ENCODE measurements at regions not wholly inside any gene's neighbourhood (a gene's known extent, or its start where the extent isn't known, plus 50 kb on each side); places are given as distances from the start of the nearest gene placed in this dataset.

DNA sequence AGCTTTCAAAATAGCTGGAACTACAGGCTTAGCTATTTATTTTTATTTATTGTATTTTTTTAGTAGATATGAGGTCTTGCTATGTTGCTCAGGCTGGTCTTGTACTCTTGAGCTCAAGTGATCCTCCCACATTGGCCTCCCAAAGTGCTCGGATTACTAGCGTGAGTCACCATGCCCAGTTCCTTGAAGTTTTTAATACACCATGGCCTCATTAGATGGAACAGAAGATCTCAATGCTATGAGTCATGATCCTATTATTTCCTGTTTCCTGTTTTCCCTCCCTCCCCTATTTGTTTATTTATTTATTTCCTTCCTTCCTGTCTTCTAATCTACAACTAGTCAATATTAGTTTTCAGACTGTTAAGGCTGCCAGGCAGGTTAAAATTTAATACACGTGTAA lies 309.0 kb downstream of the CMPK2 start:
- no peak overlapping the region for H3K4me2 ChIP-seq (ENCODE audit: low read depth, low read length, poor library complexity, severe bottlenecking)
- H3K27me3 ChIP-seq (ENCODE audit: insufficient read depth, low read length, poor library complexity, severe bottlenecking), result no peaks in the 10 kb centered on the region
- TF ChIP-seq, protein P1, sequence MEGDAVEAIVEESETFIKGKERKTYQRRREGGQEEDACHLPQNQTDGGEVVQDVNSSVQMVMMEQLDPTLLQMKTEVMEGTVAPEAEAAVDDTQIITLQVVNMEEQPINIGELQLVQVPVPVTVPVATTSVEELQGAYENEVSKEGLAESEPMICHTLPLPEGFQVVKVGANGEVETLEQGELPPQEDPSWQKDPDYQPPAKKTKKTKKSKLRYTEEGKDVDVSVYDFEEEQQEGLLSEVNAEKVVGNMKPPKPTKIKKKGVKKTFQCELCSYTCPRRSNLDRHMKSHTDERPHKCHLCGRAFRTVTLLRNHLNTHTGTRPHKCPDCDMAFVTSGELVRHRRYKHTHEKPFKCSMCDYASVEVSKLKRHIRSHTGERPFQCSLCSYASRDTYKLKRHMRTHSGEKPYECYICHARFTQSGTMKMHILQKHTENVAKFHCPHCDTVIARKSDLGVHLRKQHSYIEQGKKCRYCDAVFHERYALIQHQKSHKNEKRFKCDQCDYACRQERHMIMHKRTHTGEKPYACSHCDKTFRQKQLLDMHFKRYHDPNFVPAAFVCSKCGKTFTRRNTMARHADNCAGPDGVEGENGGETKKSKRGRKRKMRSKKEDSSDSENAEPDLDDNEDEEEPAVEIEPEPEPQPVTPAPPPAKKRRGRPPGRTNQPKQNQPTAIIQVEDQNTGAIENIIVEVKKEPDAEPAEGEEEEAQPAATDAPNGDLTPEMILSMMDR (conservative IDR thresholded peaks at IDR 0.05; ENCODE audit: low read length), result no peak
- TF ChIP-seq EZH2phosphoT487 (IDR thresholded peaks at IDR 0.05; ENCODE audit: borderline replicate concordance), result no peak
- H3K4me1 ChIP-seq (ENCODE audit: insufficient read depth, low read length, poor library complexity, severe bottlenecking), result no peaks in the 10 kb centered on the region
- no peaks in the 10 kb centered on the region for H4K20me1 ChIP-seq (ENCODE audit: insufficient read depth, low read length, poor library complexity, severe bottlenecking)
- no peak overlapping the region for H2AFZ ChIP-seq (ENCODE audit: low read length)
- H3K9ac ChIP-seq (ENCODE audit: low read depth, low read length, poor library complexity, severe bottlenecking), result no peak overlapping the region
- no peaks in the 10 kb centered on the region for H3K9me3 ChIP-seq (ENCODE audit: insufficient read depth, low read depth, low read length)
- H3F3A ChIP-seq (ENCODE audit: low read depth), result no peaks in the 10 kb centered on the region
- H3K4me3 ChIP-seq (ENCODE audit: low read length, poor library complexity, severe bottlenecking), result no peak overlapping the region
- no peaks in the 10 kb centered on the region for H3K36me3 ChIP-seq (ENCODE audit: insufficient read depth, low read length)
- H3K9me2 ChIP-seq (replicated peaks; ENCODE audit: low read depth, low read length), result no peaks in the 10 kb centered on the region
- no peaks in the 10 kb centered on the region for H3K79me2 ChIP-seq (ENCODE audit: insufficient read depth, low read length)

DNA sequence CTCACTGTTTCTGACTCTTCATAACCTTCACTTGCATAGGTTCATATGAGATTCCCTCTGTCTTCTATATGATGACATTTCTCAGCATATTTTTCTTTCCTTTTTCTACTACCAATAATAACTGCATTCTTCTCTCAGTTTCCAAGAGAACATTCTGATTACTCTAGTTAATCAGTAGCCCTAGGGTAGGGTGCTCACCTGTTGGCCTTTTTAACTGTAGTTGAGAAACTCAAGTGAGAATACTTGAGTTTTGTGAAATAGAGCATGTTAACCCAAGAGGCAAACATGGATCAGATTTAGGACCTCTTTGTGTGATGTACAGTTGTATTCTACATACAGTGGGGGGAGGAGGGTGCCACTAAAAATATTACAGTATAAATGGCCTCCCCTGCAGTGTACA lies 308.0 kb downstream of the CMPK2 start:
- Histone ChIP-seq H3K4me1 (ENCODE audit: insufficient read depth, low read length, poor library complexity, severe bottlenecking) (no peaks in the 10 kb centered on the region), H3K79me2 (ENCODE audit: insufficient read depth, low read length) (no peaks in the 10 kb centered on the region), H3K9ac (ENCODE audit: low read depth, low read length, poor library complexity, severe bottlenecking) (no peak overlapping the region), H3K27me3 (ENCODE audit: insufficient read depth, low read length, poor library complexity, severe bottlenecking) (no peaks in the 10 kb centered on the region), H3K4me2 (ENCODE audit: low read depth, low read length, poor library complexity, severe bottlenecking) (no peak overlapping the region), H2AFZ (ENCODE audit: low read length) (no peak overlapping the region), H3F3A (ENCODE audit: low read depth) (no peaks in the 10 kb centered on the region), H3K36me3 (ENCODE audit: insufficient read depth, low read length) (no peaks in the 10 kb centered on the region), H4K20me1 (ENCODE audit: insufficient read depth, low read length, poor library complexity, severe bottlenecking) (no peaks in the 10 kb centered on the region), H3K9me2 (replicated peaks; ENCODE audit: low read depth, low read length) (no peaks in the 10 kb centered on the region), H3K9me3 (ENCODE audit: insufficient read depth, low read depth, low read length) (no peaks in the 10 kb centered on the region), H3K4me3 (ENCODE audit: low read length, poor library complexity, severe bottlenecking) (no peak overlapping the region)
- TF ChIP-seq, protein P1 (conservative IDR thresholded peaks at IDR 0.05; ENCODE audit: low read length), result no peak
- no peak for TF ChIP-seq EZH2phosphoT487 (IDR thresholded peaks at IDR 0.05; ENCODE audit: borderline replicate concordance)

DNA sequence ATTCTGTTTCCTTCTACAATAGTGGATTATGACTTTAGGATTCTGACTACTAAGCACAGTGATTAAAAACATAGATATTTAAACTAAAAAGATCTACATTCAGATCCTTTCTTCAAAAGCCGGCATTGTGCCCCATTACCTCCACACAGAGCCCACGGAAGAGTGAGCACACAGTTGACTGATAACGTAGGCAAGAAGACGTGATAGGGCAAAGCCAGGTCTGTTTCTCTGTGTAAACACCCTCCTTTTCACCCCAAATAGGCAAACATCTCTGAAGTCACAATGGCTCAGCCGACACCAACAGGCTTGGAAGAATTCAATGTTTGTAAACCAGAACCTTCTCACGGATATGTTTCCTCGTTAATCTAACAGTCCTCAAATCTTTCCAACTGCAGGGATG lies 302.9 kb downstream of the CMPK2 start:
- H3K4me2 ChIP-seq (ENCODE audit: low read depth, low read length, poor library complexity, severe bottlenecking), result no peak overlapping the region
- TF ChIP-seq EZH2phosphoT487 (IDR thresholded peaks at IDR 0.05; ENCODE audit: borderline replicate concordance), result no peak
- TF ChIP-seq, protein P1 (conservative IDR thresholded peaks at IDR 0.05; ENCODE audit: low read length), result no peak
- H3F3A ChIP-seq (ENCODE audit: low read depth), result no peaks in the 10 kb centered on the region
- H4K20me1 ChIP-seq (ENCODE audit: insufficient read depth, low read length, poor library complexity, severe bottlenecking), result no peaks in the 10 kb centered on the region
- H3K9ac ChIP-seq (ENCODE audit: low read depth, low read length, poor library complexity, severe bottlenecking), result no peak overlapping the region
- no peaks in the 10 kb centered on the region for H3K27me3 ChIP-seq (ENCODE audit: insufficient read depth, low read length, poor library complexity, severe bottlenecking)
- no peaks in the 10 kb centered on the region for H3K36me3 ChIP-seq (ENCODE audit: insufficient read depth, low read length)
- H3K4me3 ChIP-seq (ENCODE audit: low read length, poor library complexity, severe bottlenecking), result no peak overlapping the region
- no peaks in the 10 kb centered on the region for H3K9me2 ChIP-seq (replicated peaks; ENCODE audit: low read depth, low read length)
- H2AFZ ChIP-seq (ENCODE audit: low read length), result no peak overlapping the region
- H3K79me2 ChIP-seq (ENCODE audit: insufficient read depth, low read length), result no peaks in the 10 kb centered on the region
- no peaks in the 10 kb centered on the region for H3K4me1 ChIP-seq (ENCODE audit: insufficient read depth, low read length, poor library complexity, severe bottlenecking)
- H3K9me3 ChIP-seq (ENCODE audit: insufficient read depth, low read depth, low read length), result no peaks in the 10 kb centered on the region

Data from Loucy (cell line).